IgD-negative memory B cell (primary cell): ENCODE measurements at regions not wholly inside any gene's neighbourhood (a gene's known extent, or its start where the extent isn't known, plus 50 kb on each side); places are given as distances from the start of the nearest gene placed in this dataset.

ENCODE experiments used
- H3K27ac Mint-ChIP-seq, 3 donors: one replicate each; pipeline ENCODE4 v1.8.0; 2020 to 2022; ENCODE audit warnings: mild to moderate bottlenecking in 3 of 3, mixed read lengths in 3 of 3, moderate library complexity in 1 of 3
- H3K27me3 Mint-ChIP-seq: one replicate; pipeline ENCODE4 v1.8.0; 2021; ENCODE audit warnings: mixed read lengths
- H3K36me3 Mint-ChIP-seq: one replicate; pipeline ENCODE4 v1.8.0; 2020; ENCODE audit warnings: mild to moderate bottlenecking, mixed read lengths
- H3K4me1 Mint-ChIP-seq, 3 donors: one replicate each; pipeline ENCODE4 v1.8.0; 2020 to 2022; ENCODE audit warnings: mixed read lengths in 3 of 3, mild to moderate bottlenecking in 1 of 3
- H3K4me3 Mint-ChIP-seq, 4 donors: one replicate each; pipeline ENCODE4 v1.8.0; 2020 to 2022; ENCODE audit warnings: mild to moderate bottlenecking in 4 of 4, mixed read lengths in 4 of 4, moderate library complexity in 3 of 4
- H3K9me3 Mint-ChIP-seq, 3 donors: one replicate each; pipeline ENCODE4 v1.8.0; 2020 to 2021; ENCODE audit warnings: mixed read lengths in 3 of 3, mild to moderate bottlenecking in 1 of 3

DNA sequence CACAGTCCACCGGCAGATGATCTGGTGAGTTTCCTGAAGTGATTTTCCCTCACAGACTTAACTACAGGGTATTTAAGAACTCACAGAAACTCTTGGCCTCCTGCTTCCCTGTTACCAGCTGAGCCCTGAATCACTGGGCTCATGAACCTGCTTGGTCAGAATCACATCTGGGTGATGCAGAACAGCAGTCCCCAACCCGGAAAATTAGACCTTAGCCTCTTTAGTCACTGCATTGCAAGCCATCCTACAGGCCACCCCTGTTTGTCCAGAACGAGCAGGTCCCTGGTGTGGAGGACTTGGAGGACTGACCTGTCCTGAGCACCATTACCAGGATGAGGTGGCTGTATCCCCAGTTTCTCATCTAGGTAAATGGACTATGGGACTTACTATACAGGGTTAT lies 539.2 kb downstream of the TNS3 start:
- H3K4me3 Mint-ChIP-seq = no peak overlapping the region
- peaks cover 6% of the 10 kb centered on the region for H3K27me3 Mint-ChIP-seq
- no peaks in the 10 kb centered on the region for H3K36me3 Mint-ChIP-seq
- H3K27ac Mint-ChIP-seq = no peak overlapping the region
- H3K9me3 Mint-ChIP-seq = no peaks in the 10 kb centered on the region
- peaks cover 0 to 1% (median 0%) of the 10 kb centered on the region in 3 donors for H3K4me1 Mint-ChIP-seq

DNA sequence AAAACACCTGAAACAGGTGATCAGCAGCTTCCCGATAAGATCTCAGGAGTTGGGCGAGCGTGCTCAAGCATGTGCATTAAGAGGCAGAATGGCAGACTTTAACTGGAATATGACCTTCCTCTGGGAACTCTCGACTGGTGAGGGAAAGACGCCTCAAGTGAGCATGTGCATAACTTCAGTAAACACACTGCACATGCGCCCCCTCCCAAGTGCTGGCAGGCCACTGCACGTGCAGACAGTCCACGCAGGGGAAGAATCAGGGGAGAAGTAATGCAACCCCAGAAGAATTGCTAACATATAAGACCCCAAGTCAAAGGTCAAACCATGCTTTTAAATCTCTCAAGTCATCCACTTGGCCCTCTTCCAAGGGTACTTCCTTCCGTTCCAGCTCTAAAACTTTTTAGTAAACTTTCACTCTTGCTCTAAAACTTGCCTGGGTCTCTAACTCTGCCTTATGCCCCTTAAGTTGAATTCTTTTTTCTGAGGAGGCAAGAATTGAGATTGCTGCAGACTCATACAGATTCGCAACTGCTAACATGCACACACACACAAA lies 541.0 kb downstream of the TNS3 start:
- H3K27ac Mint-ChIP-seq = peak overlapping the region in 1 of 3 donors; percentile 82
- peaks cover 4% of the 10 kb centered on the region for H3K27me3 Mint-ChIP-seq
- no peaks in the 10 kb centered on the region for H3K9me3 Mint-ChIP-seq
- no peaks in the 10 kb centered on the region for H3K36me3 Mint-ChIP-seq
- H3K4me3 Mint-ChIP-seq = no peak overlapping the region
- H3K4me1 Mint-ChIP-seq = peaks cover 0 to 2% (median 0%) of the 10 kb centered on the region in 3 donors

- H3K9me3 Mint-ChIP-seq = no peaks in the 10 kb centered on the region
- no peaks in the 10 kb centered on the region for H3K36me3 Mint-ChIP-seq
- H3K27ac Mint-ChIP-seq = no peak overlapping the region
- H3K4me3 Mint-ChIP-seq = no peak overlapping the region
- H3K4me1 Mint-ChIP-seq = peaks cover 0 to 2% (median 0%) of the 10 kb centered on the region in 3 donors
- H3K27me3 Mint-ChIP-seq = peaks cover 4% of the 10 kb centered on the region
Observed at GRCh38 chr7:47039904-47040303, 542.0 kb downstream of the TNS3 start.

DNA sequence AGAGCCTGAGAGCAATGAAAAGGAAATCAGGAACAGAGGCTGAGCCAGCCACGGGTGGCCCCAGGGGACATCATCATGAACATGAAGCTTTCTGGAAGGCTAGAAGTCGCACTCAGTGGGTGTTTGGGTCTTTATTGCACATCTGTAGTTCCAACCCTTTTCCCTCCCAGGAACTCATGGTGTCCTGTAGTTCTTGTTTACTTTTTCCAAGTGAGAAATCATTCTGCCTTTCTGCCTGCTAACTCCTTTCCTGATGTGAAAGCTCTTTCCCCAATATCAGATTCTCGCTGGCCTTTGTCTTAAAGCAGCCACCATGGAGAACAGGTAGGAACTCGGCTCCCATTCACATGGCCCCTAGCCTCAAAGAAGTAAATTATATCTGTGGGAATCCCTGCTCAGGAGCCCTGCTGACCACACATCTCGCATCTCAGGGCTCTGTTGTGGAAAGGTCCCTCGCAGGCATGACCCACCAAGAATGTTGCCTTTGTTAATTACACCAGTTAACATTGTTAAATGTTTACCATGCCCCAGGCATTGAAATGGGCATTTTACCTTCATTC lies 542.7 kb downstream of the TNS3 start:
- H3K27ac Mint-ChIP-seq = no peak overlapping the region
- no peak overlapping the region for H3K4me3 Mint-ChIP-seq
- peaks cover 0 to 2% (median 0%) of the 10 kb centered on the region in 3 donors for H3K4me1 Mint-ChIP-seq
- no peaks in the 10 kb centered on the region for H3K36me3 Mint-ChIP-seq
- peaks cover 4% of the 10 kb centered on the region for H3K27me3 Mint-ChIP-seq
- no peaks in the 10 kb centered on the region for H3K9me3 Mint-ChIP-seq

GRCh38 chr7:47038621-47039020 lies 543.3 kb downstream of the TNS3 start:
- H3K4me3 Mint-ChIP-seq = no peak overlapping the region
- peaks cover 0 to 2% (median 0%) of the 10 kb centered on the region in 3 donors for H3K4me1 Mint-ChIP-seq
- no peaks in the 10 kb centered on the region for H3K9me3 Mint-ChIP-seq
- no peaks in the 10 kb centered on the region for H3K36me3 Mint-ChIP-seq
- peaks cover 4% of the 10 kb centered on the region for H3K27me3 Mint-ChIP-seq
- H3K27ac Mint-ChIP-seq = no peak overlapping the region

DNA sequence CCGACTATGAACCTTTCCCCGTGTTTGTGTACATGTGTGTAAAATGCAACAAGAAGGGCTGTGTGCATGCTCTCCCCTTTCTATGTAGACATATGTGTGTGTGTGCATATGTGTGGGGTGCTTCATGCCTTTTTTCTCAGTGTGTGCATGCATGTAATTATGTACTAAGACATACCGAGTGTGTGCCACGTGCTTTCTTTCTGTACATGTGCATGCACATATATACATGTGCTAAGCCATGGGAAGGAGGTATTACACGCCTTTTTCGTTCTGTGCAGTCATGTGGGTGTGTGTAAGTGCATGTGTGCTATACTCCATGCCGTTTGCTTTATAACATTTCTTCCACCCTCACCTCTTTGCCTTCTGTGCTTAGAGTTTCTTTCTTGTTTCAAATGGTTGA lies 544.3 kb downstream of the TNS3 start:
- peaks cover 0 to 2% (median 0%) of the 10 kb centered on the region in 3 donors for H3K4me1 Mint-ChIP-seq
- no peaks in the 10 kb centered on the region for H3K36me3 Mint-ChIP-seq
- H3K9me3 Mint-ChIP-seq = no peaks in the 10 kb centered on the region
- no peak overlapping the region for H3K27ac Mint-ChIP-seq
- peaks cover 4% of the 10 kb centered on the region for H3K27me3 Mint-ChIP-seq
- H3K4me3 Mint-ChIP-seq = no peak overlapping the region

- H3K27ac Mint-ChIP-seq = no peak overlapping the region
- H3K4me1 Mint-ChIP-seq = peaks cover 0 to 2% (median 0%) of the 10 kb centered on the region in 3 donors
- H3K36me3 Mint-ChIP-seq = no peaks in the 10 kb centered on the region
- no peaks in the 10 kb centered on the region for H3K9me3 Mint-ChIP-seq
- no peak overlapping the region for H3K4me3 Mint-ChIP-seq
- H3K27me3 Mint-ChIP-seq = peaks cover 4% of the 10 kb centered on the region
Observed at GRCh38 chr7:47036909-47037308, 545.0 kb downstream of the TNS3 start.

- no peaks in the 10 kb centered on the region for H3K9me3 Mint-ChIP-seq
- no peak overlapping the region for H3K27ac Mint-ChIP-seq
- no peaks in the 10 kb centered on the region for H3K36me3 Mint-ChIP-seq
- H3K4me3 Mint-ChIP-seq = no peak overlapping the region
- H3K4me1 Mint-ChIP-seq = peaks cover 0 to 2% (median 0%) of the 10 kb centered on the region in 3 donors
- peaks cover 9% of the 10 kb centered on the region for H3K27me3 Mint-ChIP-seq
Observed at GRCh38 chr7:47035522-47035921, 546.4 kb downstream of the TNS3 start.

DNA sequence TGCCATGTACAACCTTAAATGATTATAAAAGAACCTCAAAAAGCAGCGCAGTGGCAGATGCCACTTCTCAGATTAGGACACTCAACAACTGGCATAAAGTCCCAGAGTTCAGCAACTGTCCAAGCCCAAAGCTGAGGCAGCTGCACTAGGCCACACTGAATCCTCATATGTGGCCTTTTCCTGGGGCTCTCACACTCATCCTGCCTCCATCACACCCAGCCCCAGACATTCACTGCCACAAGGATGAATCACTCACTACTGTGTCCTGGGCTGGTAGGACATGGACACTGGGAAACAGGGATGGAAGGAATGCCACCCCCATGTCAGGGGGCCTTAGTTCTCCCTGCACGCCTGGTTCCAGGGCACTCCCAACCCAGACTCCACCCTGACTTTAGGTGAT lies 547.7 kb downstream of the TNS3 start:
- no peaks in the 10 kb centered on the region for H3K36me3 Mint-ChIP-seq
- H3K4me1 Mint-ChIP-seq = peaks cover 0 to 2% (median 0%) of the 10 kb centered on the region in 3 donors
- no peak overlapping the region for H3K27ac Mint-ChIP-seq
- no peaks in the 10 kb centered on the region for H3K9me3 Mint-ChIP-seq
- H3K27me3 Mint-ChIP-seq = peaks cover 7% of the 10 kb centered on the region
- no peak overlapping the region for H3K4me3 Mint-ChIP-seq

DNA sequence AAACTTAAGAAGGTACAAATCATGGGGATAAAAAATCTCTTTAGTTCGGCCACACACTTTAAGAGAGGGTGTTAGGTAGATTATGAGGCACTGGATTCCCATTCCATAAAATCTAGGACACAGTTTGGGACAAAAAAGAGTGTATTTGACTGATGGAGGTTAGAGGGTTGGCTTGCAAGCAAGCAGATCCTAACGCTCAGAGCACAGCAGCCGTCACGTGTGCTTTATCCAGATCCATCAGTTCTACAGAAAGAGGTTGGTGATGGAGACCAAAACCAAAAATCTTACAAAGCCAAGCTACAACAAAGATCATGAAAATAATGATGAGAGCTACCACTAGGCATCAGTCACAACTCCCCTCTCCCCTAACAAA lies 549.4 kb downstream of the TNS3 start:
- H3K36me3 Mint-ChIP-seq = no peaks in the 10 kb centered on the region
- H3K9me3 Mint-ChIP-seq = no peaks in the 10 kb centered on the region
- peaks cover 7% of the 10 kb centered on the region for H3K27me3 Mint-ChIP-seq
- no peak overlapping the region for H3K4me3 Mint-ChIP-seq
- no peak overlapping the region for H3K27ac Mint-ChIP-seq
- H3K4me1 Mint-ChIP-seq = peaks cover 0 to 2% (median 0%) of the 10 kb centered on the region in 3 donors

DNA sequence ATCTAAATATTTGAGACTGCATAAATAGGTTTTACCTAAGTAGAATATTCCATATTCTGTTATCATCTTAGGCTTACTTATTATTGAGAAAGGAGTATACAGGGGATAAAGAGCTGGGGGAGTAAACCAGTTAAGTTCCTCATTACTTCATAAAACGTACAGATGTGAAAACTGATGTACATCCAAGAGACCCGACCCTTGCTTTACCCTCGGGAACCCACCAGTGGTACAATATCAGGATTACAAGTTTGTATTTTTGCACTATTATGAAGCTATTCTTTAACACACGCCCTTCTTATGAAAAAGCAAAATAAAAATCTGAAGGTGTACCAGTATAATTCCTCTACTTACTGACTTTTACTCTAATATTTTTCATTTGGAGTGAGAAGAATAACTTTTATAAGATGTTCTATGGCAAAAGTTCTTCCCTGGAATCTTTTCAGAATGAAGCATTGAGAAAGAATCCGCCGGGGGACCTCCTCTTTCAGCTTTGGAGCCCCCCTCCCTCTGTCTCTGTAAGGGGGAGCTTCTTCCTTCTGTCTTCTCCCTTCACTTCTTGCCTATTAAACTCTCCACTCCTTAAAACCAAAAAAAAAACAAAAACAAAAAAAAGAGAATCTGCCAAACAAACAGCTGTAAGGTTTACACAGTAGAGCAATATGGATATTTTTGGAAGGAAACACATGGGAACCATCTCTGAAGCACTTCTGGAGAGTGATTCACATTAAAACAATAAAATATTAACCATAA lies 550.0 kb downstream of the TNS3 start:
- H3K4me1 Mint-ChIP-seq = peaks cover 0 to 2% (median 0%) of the 10 kb centered on the region in 3 donors
- no peaks in the 10 kb centered on the region for H3K9me3 Mint-ChIP-seq
- no peak overlapping the region for H3K27ac Mint-ChIP-seq
- H3K36me3 Mint-ChIP-seq = no peaks in the 10 kb centered on the region
- peaks cover 7% of the 10 kb centered on the region for H3K27me3 Mint-ChIP-seq
- H3K4me3 Mint-ChIP-seq = no peak overlapping the region

DNA sequence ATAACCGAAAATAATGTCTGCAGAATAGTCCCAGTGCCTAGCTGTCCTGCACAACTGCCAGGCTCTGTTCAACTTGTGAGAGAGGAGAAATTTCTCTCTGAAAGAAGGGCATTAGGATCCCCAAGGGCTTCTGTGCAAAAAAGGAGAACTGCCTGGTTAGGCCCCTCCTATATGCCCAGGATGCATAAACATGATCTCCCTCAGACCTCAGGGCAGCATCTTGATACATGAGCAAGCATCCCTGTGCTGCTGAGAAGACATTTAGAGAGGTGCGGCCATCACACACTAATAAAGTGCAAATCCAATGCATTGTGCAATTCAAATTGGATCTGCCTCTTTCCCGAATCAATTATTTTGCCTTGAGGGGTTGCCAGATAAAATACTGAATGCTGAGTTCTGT lies 553.6 kb downstream of the TNS3 start:
- Mint-ChIP-seq H3K27me3 (peaks cover 7% of the 10 kb centered on the region), H3K4me3 (no peak overlapping the region), H3K4me1 (no peaks in the 10 kb centered on the region), H3K27ac (no peak overlapping the region), H3K36me3 (no peaks in the 10 kb centered on the region), H3K9me3 (no peaks in the 10 kb centered on the region)

DNA sequence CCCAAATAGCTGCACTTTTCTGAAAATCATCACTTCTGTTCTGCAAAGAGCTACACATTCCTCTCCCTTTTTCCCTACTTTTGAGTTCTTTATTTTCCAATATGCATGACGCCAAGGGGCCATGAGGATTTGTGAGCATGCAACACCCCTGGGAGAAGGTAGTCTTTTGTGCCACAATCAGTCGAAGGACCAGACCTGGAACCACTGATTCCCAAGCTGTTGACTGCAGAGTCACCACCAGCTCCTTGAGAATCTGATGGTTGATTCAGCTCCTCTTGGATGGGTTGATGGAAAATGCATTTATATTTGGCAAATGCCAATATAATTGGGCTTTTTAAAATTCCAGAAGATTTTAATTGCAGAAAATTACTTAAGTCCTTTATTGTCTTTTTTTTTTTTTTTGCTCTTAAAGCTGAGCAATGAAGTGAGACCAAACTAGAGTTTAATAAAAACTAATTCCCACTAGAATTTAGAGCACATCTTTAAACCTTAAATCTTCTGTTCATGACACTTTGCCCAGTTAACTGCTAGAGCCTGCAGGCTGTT lies 554.1 kb downstream of the TNS3 start:
- H3K27me3 Mint-ChIP-seq = peaks cover 10% of the 10 kb centered on the region
- H3K27ac Mint-ChIP-seq = no peak overlapping the region
- H3K4me3 Mint-ChIP-seq = no peak overlapping the region
- no peaks in the 10 kb centered on the region for H3K9me3 Mint-ChIP-seq
- H3K4me1 Mint-ChIP-seq = no peaks in the 10 kb centered on the region
- H3K36me3 Mint-ChIP-seq = no peaks in the 10 kb centered on the region

DNA sequence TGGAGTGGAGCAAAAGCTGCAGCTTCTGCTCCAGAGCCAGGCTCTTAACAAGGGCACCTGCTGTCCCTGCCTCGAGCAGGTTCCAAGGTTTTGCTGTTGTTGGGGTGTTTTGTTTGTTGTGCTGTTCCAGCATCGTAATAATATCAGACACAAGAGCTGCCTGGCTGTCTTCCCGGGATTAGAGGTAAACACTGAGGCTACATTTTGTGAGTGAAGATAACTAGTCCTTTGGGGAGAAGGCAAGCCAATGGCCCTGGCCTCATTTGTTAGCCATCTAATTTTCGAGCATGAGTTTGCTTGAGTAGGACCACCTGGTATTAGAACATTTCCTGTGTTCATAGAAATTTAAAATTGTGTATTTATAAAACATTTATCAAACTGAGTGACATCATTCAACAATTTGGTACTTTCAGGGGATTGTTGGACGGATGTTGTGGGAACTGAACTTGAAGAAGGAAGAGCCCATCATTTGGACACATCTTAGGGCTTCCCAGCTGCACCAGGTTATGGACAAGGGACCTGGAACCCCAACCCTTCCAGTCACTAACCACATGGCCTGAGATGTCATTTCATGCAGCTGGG lies 555.0 kb downstream of the TNS3 start:
- Mint-ChIP-seq H3K4me3 (no peak overlapping the region), H3K4me1 (no peaks in the 10 kb centered on the region), H3K9me3 (no peaks in the 10 kb centered on the region), H3K36me3 (no peaks in the 10 kb centered on the region), H3K27ac (no peak overlapping the region), H3K27me3 (peaks cover 10% of the 10 kb centered on the region)

GRCh38 chr7:47024991-47025390 lies 556.9 kb downstream of the TNS3 start:
- Mint-ChIP-seq H3K27me3 (peaks cover 5% of the 10 kb centered on the region), H3K36me3 (no peaks in the 10 kb centered on the region), H3K4me3 (no peak overlapping the region), H3K9me3 (no peaks in the 10 kb centered on the region), H3K27ac (no peak overlapping the region), H3K4me1 (peaks cover 0 to 1% (median 0%) of the 10 kb centered on the region in 3 donors)
